CD4-positive, alpha-beta T cell treated with Interleukin-2 at 100 ng/mL for 4 hours (primary cell): ENCODE measurements at regions not wholly inside any gene's neighbourhood (a gene's known extent, or its start where the extent isn't known, plus 50 kb on each side); places are given as distances from the start of the nearest gene placed in this dataset.

Experiments
- DNase-seq: peaks from one replicate; pipeline ENCODE4 v3.0.0-alpha.2; 2020; ENCODE audit warnings: low spot score

GRCh38 chr22:22999523-22999922 is 70.8 kb upstream of the GNAZ start:
- DNase-seq: no peak

DNA sequence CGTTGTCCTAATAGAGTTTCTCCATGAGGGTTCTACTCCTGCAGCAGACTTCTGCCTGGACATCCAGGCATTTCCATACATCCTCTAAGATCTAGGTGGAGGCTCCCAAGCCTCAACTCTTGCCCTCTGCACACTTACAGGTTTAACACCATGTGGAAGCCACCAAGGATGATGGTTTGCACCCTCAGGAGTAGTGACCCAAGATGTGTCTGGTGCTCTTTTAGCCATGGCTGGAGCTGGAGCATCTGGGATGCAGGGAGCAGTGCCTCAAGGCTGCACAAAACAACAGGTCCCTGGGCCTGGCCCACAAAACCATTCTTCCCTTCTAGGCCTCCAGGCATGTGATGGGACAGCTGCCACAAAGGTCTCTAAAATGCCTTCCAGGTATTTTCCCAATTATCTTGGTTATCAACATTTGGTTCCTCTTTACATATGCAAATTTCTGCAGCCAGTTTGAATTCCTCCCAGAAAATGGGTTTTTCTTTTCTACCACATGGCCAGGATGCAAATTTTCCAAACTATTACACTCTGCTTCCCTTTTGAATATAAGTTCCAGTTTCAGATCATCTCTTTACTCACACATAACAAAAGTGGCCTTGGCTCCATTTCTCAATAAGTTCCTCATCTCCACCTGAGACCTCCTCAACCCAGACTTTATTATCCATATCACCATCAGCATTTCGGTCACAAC is 69.5 kb upstream of the GNAZ start:
- DNase-seq: no peak

DNA sequence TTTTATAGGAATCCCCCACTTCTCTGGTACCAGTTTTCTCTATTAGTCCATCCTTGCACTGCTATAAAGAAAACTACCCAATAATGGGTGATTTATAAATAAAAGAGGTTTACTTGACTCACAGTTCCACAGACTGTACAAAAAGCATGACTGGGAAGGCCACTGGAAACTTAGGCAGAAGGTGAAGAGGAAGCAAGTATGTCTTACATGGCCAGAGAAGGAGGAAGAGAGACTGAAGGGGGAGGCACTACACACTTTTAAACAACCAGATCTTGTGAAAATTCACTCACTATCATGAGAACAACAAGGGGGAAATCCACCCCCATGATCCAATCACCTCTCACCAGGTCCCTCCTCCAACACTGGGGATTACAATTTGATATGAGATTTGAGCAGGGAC is 68.9 kb upstream of the GNAZ start:
- no peak for DNase-seq

- DNase-seq: no peak
Measured at GRCh38 chr22:23002612-23003180, 67.6 kb upstream of the GNAZ start.

- DNase-seq: no peak
Measured at GRCh38 chr22:23007823-23008222, 62.5 kb upstream of the GNAZ start.

DNA sequence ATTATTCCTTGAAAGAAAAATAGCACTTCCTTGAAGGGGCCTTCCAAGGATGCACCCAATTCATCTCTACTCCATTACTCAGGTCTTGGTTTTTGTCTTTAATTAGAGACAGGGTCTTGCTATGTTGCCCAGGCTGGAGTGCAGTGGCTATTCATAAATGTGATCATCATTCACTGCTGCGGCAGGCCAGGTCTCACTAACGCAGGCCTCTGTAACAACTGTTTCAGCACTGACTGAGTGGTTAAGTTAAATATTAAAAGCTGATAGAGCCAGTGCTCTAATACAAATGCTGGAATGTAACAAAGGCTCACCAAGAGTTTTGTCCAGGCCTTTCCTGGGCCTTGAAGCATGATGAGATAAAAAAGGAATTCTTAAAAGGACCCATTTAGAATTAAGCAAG is 61.4 kb upstream of the GNAZ start:
- no peak for DNase-seq
